Activated naive CD4-positive, alpha-beta T cell treated with Interleukin-2 at 50 U/mL for 16 hours (primary cell): ENCODE measurements at regions not wholly inside any gene's neighbourhood (a gene's known extent, or its start where the extent isn't known, plus 50 kb on each side); places are given as distances from the start of the nearest gene placed in this dataset.
"Not testable (repeated sequence)": the region's sequence is repeated elsewhere in the genome, so short reads cannot be mapped to it uniquely, and the experiment has no call there.

Source experiments
- DNase-seq: peaks from one replicate; pipeline ENCODE4 v3.0.0-alpha.2; 2020

DNA sequence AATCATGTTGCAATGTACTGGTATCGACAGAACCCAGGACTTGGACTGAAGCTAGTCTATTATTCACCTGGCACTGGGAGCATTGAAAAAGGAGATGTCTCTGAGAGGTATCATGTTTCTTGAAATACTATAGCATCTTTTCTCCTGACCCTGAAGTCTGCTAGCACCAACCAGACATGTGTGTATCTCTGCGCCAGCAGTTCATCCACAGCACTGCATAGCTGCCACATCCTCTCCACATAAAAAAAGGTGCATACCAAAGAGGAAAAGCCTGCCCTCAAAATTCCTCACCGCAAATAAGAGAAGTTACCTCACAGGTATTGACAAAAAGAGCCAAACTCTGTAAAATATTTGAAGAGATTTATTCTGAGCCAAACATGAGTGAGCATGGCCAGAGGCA is 99.5 kb upstream of the PRSS3 start:
- no peak for DNase-seq

DNA sequence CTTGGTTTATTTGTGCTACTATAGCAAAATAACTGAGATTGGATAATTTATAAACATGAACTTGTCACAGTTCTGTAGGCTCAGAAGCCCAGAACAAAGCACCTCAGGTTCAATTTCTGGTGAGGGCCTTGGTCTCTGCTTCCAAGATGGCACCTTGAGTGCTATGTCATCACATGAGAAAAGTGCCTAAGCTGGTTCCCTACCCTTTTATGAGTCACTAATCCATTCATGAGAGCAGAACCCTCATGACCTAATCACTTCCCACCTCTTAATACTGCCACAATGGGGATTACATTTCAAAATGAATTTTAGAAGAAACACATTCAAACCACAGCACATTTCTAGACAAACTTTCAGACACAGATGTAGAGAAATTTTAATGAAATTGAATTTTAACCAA is 98.2 kb upstream of the PRSS3 start:
- no peak for DNase-seq

DNA sequence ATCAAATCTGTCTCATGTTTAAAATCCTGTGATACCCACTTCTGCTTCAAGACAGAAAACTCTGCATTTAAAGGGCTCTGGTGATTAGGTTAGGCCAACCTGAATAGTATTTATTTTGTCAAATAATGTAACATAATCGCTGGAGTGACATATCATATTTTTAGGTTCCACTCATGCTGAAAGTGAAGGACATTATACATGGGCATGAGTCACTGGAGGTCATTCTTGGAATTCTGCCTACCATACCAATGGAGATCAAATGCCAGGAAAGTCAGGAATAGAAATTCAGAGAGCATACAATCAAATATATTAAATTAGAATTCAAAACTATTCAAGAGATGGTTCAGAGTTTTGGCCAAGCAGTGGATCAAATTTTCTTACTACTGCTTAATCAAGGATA is 97.1 kb upstream of the PRSS3 start:
- no peak for DNase-seq

DNA sequence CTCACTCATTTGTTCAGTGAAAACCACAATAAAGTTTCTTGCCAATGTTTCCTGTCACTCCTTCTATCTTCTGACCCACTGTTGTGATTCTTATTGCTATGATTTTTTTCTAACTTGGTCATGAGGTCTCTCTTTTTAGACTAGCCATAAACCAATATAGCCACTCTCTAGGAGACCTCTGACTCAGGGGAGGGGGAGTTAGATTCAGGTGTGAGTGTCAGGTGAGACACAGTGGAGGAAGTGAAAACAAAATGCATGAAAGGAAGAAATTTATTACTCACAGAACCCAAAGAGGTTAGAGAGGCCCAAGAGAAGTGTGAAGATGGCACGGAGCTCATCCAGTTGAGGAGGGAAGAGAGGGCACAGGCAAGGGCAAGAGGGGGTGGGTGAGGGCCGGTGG is 94.4 kb upstream of the PRSS3 start:
- DNase-seq = not testable (repeated sequence)

DNA sequence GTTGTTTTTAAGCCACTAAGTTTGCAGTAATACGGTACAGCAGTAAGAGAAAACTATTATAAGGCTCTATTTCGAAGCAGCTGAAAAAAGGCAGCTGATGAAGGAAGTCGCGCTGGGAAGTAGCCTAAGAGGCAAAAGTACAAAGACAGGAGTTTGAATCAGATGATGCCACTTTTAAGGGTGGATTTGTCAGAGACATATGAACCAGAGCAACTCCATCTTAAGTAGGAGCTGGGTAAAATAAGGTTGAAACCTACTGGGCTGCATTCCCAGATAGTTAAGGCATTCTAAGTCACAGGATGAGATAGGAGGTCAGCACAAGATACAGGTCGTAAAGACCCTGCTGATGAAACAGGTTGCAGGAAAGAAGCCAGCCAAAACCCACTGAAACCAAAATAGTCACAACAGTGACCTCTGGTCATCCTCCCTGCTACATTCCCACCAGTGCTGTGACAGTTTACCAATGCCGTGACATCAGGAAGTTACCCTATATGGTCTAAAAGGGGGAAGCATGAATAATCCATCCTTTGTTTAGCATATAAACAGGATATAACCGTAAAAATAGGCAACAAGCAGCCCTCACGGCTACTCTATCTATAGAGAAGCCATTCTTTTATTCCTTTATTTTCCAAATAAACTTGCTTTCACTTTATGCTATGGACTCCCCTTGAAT is 91.8 kb upstream of the PRSS3 start:
- no peak for DNase-seq

DNA sequence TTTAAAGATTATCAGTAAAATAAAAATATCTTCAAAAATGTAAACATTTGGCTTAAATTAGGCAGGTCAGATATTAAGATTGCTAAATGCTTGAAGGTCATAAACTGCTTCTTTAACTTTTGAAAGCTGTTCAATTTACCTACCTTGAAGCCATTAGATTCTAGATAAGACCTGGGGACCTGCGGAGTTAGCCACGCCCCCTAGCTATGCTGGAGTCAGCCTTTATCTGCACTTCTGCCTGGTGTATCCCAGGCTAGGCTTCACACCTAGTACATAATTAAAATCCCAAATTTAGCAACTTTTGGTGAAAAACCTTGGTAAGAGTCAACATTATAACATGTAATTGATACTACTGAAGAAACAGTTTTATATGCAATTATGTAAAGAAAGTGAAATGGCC is 89.9 kb upstream of the PRSS3 start:
- not testable (repeated sequence) for DNase-seq

DNA sequence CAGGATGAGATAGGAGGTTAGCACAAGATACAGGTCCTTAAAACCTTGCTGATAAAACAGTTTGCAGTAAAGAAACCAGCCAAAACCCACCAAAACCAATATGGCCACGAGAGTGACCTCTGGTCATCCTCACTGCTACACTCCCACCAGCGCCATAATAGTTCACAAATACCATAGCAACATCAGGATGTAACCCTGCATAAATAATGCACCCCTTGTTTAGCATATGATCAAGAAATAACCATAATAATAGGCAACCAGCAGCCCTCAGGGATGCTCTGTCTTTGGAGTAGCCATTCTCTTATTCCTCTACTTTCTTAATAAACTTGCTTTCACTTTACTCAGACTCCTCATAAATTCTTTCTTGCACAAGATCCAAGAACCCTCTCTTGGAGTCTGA is 86.9 kb upstream of the PRSS3 start:
- DNase-seq = no peak

DNA sequence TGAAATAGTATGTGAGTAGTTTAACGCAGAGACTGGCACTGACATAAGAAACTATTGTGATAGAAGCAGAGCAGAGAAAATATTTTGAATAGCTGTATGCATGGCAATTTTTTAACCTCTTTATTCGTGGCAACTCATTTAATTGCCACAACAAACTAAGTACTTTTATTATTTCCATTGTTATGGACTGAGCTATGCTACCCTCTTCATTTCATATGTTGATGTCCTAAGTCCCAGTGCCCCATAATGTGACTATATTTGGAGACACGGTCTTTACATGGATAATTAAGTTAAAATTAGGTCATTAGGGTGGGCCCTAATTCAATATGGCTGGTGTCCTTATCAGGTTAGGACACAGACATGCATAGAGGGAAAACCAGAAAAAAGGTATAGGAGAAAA is 86.1 kb upstream of the PRSS3 start:
- no peak for DNase-seq

DNA sequence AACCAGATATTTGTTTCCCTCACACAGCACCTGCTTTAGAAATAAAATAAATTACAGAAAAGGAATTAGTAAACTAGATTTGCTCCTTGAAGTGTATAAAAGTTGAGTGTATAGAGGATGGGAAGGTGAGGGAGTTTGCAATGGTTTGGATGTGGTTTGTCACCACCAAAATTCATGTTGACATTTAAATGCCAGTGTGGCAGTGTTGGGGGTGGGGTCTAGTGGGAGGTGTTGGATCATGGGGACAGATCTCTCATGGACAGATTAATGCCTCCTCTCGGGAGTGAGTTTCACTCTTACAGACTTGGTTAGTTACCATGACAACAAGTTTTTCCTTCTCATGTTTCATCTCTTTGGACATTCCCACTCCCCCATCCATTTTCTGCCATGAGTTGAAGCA is 83.9 kb upstream of the PRSS3 start:
- not testable (repeated sequence) for DNase-seq

DNA sequence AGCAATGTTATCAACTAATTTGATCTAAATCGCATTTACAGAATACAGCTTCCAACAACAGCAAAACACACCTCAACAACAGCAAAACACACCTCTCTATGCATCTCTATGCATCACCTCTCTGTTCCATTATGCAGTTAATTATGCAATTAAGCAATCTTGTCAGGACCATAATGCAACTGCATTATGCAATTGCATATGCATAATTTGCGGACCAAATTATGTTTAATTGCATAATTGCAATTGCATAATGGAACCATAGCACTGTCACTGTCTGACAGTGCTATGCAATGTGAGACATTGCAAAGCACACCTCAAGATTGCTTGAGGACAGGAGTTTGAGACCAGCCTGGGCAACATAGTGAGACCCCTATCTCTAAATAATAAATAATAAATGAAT is 80.4 kb upstream of the PRSS3 start:
- DNase-seq = no peak

DNA sequence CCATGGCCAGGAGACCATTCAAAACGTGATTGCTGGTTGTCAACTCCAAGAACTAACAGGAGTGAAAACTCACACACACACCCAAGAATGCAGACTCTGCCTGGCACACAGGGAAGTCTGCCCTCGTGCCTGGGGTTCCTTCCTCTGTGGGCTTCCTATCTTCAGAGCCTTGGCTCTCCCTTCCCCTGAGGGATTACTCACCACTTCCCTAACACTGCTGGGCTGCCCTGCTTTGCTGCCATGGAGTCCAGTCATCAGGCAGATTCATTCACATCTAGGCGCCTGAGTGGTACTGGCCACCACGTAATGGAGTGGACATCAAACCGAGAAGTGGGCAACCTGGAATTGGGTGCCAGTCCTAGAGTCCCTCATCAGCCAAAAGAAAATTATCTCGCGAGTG is 76.4 kb upstream of the PRSS3 start:
- DNase-seq = no peak

DNA sequence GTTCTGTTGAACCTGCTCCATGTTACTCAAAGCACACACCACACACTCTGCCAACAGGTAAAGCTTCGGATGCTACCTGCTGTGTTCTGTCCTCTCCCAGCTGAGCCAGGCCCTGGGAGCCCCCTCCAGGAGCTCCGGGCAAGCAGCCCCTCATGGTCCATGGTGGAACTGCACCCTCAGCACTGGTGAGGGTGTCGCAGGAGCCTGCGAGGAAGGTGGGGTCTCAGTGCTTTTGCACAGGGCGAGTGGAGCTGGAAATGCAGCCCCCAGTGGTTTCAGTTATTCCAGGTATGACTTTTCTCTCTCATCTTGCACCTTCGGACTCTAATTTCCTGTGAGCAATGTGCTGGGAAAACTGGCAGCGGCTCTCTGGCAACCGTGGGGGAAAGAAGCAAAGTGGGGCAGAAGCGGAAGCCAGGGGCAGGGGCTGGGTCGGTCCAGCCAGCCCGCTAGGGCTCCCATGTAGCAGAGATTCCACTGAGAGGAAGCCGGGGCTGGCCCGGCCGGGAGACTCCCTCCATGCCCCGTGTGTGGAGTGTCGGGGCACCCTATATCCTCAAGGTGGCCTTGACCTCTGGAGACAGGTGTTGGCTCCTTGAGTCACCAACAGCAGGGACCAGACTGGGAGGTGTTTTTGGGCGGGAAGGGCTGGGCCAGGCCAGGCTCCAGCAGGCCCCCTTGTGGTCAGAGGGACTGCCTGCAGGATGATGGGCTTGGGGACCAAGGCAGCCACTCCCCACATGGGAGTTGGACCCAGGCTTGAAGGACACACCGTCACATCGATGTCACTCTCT is 75.6 kb upstream of the PRSS3 start:
- peak; percentile 34 for DNase-seq

DNA sequence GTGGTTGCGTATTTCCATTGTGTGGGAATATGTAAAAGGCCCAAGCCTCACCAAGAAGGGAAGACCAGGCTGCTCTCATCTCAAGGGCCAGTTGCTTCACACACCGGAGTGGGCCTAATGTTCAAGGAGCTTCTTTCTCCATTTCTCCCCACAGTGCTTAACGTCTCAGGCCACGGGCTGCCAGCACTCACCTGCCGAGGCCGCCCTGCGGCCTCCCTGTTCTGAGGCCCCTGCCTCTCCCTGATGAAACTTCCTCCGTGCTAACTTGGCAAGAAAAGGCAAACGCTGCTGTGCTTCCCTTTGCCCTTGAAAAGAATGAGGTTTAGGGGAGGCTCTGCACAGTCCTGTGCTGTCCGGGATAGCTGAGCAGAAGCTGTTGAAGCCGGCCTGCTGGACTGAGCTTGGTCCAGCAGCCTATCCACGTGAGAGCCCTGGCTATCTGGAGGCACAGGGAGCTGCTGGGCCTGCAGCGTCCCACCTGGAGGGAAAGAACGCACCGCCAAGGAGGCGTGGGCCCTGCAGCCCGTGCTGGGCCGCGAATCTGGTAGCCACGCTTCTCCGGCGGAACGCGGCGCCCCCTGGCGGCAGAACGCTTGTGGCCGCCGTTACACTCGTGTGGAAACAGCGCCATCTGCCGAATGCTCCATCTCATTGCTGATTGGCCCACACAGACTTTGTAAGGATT is 73.5 kb upstream of the PRSS3 start:
- peak; percentile 87 for DNase-seq

DNA sequence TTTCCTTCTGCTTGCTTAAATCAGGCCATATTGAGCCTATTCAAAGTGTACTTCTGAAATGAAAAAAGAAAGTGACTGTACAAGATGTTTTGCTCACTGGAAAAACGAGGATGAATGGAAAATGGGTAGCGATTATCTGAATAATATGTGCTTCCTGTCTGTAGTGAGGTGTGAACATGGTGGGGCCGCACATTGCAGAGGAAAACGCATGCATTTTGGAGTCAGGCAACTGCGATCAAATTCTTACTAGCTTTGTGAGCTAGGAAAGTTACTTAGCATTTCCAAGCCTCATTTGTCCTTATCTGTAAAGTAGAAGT is 73.0 kb upstream of the PRSS3 start:
- no peak for DNase-seq

DNA sequence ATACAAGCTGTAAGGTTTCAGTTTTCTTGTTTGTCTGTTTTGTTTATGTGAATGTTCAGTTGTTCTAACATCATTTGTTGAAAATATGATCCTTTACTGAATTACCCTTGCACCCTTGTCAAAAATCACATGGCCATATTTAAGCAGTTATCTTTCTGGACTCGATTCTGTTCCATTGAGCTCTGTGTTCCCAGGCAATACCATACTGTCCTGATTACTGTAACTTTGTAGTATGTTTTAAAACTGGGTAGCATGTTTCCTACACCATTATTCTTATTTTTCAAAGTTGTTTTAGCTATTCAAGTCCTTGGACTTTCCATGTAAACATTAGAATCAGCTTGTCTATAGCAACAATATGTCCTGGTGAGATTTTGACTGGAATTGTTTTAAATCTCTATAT is 66.7 kb upstream of the PRSS3 start:
- DNase-seq = no peak

DNA sequence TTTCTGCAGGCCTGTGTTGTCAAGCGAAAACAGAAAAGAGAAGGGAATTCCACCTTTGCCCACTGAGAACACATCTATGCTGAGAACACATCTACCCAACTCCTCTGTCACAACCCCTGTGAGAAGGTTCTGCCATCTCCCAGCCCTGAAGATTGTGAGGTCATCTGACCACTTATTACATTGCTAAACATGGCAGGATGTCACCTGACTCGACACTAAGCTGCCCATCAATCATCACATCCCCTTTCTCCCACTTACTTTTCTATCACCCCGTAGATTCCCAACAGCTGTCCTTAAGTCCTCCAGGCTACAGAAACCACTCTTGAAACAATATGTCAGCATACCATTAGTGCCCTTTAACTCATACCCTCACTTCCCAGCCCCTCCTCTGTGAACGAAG is 64.2 kb upstream of the PRSS3 start:
- no peak for DNase-seq

DNA sequence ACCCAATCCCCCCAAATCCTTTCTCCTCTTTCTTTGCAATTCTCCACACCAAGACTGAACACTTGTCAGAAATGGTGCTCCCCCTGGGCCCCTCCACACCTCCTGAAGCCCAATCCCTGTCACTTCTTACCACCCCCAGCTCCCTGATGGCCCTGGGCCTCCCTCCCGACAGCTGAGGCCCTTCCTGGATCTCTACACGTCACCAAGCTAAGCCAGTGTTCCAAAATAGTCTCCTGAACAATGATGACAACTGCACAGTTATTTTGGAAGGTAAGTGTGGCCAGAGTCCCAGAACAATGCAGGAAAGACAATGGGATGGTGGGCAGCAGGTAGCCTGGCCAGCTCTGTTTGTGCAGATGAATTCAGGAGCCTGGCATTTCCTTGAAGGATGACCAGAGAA is 63.7 kb upstream of the PRSS3 start:
- DNase-seq = no peak

DNA sequence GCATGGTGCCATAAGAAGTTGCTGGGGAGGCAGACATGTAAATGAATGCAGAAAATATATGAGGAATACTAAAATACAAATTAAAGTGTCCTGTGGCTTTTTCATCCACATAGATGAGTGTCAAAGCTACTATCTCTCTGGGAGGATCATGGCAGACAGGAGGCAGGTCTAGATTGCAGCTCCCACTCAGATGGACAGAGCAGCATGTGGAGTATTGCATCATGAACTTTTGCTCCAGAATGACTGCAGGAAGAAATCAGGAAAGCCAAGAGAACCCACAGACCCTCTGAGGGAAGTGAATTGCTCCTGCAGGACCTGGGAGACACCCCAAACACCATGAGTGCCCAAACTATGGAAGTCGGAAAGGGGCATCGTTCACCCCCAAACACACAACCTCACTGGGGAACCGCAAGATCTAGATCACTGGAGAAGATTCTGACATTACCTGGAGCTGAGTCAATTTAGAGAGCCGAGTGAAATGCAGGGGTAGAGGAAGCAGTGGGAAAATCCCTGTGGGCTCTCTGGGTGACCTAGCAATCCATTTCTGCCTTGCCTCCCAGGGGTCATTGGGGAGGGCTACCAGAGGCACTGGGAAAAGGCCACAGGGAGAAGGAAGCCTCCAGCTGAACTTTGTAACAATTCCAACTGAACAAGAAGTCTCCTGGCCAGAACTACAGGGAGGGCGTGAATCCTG is 61.0 kb upstream of the PRSS3 start:
- DNase-seq = not testable (repeated sequence)

DNA sequence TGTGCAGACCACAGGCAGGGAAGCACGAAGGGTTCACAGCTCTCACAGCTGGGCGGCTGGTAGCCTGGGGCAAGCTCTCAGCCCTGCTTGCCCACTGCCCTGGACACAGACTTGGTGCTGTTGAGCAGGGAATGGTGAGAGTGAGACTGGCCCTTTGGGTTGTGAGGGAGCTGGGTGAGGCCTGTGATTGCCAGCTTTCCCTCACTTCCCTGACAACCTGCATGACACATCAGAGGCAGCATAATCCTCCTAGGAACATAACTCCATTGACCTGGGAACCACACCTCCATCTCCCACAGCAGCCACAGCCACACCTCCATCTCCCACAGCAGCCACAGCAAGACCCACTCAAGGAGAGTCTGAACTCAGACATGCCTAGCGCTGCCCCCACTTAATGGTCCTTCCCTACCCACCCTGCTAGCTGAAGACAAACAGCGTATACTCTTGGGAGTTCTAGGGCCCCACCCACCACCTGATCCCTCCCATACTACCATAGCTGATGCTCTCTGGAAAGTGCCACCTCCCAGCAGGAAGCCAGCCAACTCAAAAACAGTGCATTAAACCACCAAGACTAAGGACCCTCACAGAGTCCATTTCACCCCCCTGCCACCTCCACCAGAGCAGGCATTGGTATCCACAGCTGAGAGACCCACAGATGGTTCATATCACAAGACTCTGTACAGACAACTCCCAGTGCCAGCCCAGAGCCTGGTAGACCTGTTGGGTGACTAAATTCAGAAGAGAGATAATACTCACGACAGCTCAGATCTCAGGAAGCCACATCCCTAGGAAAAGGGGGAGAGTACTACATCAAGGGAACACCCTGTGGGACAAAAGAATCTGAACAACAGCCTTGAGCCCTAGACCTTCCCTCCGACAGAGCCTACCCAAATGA is 60.2 kb upstream of the PRSS3 start:
- not testable (repeated sequence) for DNase-seq

DNA sequence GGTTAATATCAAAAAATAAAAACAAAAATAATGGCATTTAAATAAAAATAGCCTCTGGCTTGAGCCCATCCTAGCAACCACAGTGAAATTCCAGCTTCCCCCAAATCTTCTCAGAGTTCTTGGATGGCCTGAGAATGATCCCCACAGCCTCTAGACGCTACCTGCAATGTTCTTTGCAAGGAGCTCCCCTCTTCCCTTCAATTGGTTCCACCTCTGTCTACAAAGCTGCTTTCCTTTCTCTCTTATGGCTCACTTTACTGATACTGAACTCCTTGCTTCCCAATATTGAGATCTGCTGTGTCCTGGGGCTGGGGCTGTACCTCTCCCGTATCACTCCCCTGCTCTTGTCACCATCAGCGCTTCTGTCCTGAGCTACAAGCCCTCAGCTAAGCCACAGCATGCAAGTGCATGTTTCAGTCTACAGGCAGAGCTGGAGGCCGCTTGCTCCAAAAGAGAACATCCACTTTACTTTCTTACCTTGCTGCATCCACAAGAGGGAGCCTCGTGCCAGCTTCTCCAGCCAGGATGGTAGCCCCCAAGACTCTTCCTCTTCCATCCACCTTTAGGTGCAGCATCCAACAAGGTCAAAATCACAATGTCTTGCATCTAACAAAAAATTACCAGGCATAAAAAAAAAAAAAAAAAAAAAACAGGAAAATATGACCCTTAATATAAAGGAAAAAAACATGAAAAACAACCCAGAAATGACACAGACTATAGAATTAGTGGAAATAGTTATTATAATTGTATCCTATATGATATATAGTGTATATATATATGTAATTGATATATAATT is 57.4 kb upstream of the PRSS3 start:
- no peak for DNase-seq

DNA sequence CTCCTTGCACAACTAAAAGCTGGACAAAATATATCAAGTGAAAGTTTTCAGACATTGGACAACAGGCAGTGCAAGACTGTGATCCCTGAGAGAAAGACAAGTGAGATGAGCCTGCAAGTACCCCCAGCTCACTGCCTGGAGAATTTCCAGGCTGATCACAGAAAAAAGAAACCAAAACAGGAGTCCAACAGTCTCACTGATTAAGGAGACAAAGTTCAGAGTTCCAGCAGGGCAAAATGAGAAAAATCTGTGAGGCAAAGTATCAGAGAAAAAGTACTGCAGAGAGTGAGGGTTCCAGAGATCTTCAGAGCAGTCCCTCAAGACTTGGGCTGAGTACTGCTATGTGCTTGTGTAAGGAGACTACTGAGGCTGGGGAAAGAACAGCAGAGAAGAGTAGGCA is 56.0 kb upstream of the PRSS3 start:
- no peak for DNase-seq

DNA sequence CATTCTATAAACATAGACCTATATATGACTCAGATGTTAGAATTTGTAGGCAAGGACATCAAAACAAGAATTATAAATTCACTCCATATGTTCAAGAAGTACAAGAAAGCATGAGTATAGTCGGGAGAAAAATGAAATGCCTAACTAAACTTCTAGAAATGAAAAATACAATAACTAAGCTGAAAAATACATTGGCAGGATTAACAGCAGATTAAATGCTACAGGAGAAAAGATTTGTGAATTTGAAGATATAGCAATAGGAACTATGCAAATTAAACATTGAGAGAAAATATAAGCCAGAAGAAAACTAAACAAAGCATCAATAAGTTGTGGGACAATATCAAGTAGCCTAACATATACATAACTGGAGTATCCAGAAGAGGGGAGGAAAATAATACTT is 55.3 kb upstream of the PRSS3 start:
- DNase-seq = no peak
